Omental fat pad (tissue), 3 donors: ENCODE measurements at regions not wholly inside any gene's neighbourhood (a gene's known extent, or its start where the extent isn't known, plus 50 kb on each side); places are given as distances from the start of the nearest gene placed in this dataset.
"Not testable (repeated sequence)": the region's sequence is repeated elsewhere in the genome, so short reads cannot be mapped to it uniquely, and the experiment has no call there.

Source experiments
- ATAC-seq: fragments of 150-250 bp; one replicate; pipeline ENCODE4 v1.9.1; 2016; ENCODE audit warnings: mild to moderate bottlenecking, moderate library complexity; ENCODE audit not compliant: low FRiP score
- DNase-seq: peaks from one replicate; pipeline ENCODE4 v3.0.0-alpha.2; 2019; ENCODE audit warnings: low spot score
- TF ChIP-seq, protein P1 (sequence below), 3 donors: fragments of 450-650 bp; IDR thresholded peaks; one replicate each; pipeline ENCODE4 v1.5.1; 2016 to 2017; ENCODE audit warnings: antibody characterized with exemption in 3 of 3, mild to moderate bottlenecking in 3 of 3, moderate library complexity in 2 of 3

DNA sequence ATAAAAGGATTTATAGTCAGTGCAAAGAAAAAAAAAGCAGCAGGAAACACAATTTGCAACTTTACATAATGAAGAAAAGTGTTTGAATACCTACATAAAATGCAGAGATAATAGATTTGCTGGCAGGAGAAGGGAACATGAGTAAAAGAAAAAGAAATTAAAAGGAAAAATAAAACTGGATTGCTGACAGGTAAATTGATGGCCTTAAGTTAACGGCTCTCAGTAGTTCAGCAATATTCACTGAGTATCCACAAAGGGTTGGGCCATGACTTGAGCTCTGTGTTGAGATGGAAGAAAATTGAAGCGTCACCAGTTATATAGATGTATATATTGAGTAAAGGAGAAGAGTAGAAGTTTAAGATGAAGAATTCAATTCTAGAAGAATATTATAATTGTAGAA lies 330.1 kb upstream of the VCX start:
- DNase-seq (no peak), ATAC-seq (no peak)
- TF ChIP-seq, protein P1, sequence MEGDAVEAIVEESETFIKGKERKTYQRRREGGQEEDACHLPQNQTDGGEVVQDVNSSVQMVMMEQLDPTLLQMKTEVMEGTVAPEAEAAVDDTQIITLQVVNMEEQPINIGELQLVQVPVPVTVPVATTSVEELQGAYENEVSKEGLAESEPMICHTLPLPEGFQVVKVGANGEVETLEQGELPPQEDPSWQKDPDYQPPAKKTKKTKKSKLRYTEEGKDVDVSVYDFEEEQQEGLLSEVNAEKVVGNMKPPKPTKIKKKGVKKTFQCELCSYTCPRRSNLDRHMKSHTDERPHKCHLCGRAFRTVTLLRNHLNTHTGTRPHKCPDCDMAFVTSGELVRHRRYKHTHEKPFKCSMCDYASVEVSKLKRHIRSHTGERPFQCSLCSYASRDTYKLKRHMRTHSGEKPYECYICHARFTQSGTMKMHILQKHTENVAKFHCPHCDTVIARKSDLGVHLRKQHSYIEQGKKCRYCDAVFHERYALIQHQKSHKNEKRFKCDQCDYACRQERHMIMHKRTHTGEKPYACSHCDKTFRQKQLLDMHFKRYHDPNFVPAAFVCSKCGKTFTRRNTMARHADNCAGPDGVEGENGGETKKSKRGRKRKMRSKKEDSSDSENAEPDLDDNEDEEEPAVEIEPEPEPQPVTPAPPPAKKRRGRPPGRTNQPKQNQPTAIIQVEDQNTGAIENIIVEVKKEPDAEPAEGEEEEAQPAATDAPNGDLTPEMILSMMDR (IDR thresholded peaks at IDR 0.05): no peak

DNA sequence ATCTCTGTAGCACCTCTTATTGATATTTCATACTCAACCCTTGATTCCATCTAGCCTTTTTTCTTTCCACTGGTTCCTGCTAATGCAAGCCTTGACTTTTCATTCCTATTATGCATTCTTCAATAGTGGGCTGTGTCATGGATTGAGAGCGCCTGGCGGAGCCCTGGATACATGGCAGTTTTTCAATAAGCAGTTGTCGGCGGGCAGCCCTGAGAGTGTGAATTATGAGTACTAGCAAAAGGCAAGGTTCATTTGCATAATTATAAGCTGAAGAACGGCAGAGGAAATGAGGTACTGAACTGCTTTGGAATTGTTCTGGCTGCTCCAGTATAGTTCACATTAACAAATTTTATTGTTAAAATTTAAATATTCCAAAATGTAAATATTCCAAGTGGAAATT lies 339.7 kb upstream of the VCX start:
- DNase-seq: no peak
- no peak for ATAC-seq
- TF ChIP-seq, protein P1 (IDR thresholded peaks at IDR 0.05): no peak

DNA sequence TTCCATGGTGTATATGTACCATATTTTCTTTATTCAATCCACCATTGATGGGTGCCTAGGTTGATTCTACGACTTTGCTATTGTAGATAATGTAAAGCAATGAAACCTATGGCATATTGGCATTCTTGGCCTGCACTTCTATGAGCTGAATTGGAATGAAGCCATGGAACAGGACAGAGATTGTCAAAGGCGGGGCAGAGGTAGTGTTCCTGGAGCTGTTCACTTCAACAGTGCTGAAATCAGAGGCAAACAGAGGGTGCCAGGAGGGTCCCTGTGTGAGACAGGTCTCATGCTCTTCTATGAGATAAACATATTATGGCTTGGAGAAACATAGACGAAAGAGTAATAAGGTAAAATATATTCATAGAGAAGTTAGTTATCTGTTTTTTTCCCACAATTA lies 342.6 kb upstream of the VCX start:
- ATAC-seq (no peak), DNase-seq (no peak)
- TF ChIP-seq, protein P1 (IDR thresholded peaks at IDR 0.05): no peak

DNA sequence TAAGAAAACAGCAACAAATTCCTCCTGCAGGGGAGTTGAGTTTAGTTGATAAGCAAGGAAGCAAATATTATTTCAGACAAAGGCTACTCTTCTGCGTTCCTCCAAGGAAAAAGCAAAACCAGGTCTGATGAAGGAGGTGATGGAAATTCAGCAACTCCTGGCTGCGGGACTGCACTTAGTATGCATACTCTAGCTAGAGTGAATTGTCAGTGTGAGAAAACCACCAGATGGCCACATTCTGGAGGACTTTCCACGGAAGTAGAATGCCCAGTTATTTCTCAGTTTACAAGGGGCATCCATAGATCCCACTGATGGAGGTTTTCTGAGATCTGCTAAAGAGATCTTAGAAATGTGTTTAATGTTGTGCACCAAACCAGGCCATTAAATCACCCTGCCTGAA lies 338.6 kb upstream of the PUDP start:
- DNase-seq (no peak), ATAC-seq (no peak)
- TF ChIP-seq, protein P1 (IDR thresholded peaks at IDR 0.05): no peak

DNA sequence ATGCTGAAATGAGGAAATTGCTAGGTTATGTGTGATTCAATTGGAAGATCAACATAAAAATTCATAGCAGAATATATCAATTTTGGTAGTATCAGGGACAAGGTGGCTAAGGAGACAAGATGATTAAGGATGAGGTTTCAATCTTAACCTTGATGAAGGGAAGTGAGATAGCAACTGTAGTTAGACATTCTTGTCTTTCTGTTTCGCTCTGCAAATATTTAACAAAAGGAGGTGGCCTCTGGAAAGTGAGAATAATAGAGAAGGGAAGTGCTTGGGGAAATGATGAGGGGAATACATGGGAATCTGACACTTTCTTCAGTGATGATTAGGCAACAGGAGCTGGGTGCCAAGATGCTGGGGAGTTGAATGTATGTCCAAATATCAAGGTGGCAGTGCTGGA lies 337.1 kb upstream of the PUDP start:
- ATAC-seq (no peak), DNase-seq (no peak)
- TF ChIP-seq, protein P1 (IDR thresholded peaks at IDR 0.05): no peak

DNA sequence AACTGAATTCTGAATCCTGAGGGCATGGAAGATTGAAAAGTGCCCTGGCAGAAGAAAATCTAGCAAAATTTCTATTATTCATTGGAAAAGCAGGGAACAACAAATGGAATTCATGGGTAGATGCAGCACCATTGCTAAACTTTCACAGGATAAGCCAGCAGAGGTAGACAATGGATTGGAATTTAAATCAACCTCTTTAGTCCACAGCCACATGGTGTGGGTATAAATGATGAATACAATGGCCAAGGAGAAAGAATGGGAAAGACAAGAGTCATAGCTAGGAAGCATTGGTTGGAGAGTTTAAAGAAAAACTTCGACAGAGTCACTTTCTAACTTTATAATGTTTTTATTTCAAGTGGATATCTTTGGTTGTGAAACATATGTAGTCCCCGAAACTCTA lies 332.8 kb upstream of the PUDP start:
- DNase-seq (no peak), ATAC-seq (no peak)
- TF ChIP-seq, protein P1 (IDR thresholded peaks at IDR 0.05): no peak

DNA sequence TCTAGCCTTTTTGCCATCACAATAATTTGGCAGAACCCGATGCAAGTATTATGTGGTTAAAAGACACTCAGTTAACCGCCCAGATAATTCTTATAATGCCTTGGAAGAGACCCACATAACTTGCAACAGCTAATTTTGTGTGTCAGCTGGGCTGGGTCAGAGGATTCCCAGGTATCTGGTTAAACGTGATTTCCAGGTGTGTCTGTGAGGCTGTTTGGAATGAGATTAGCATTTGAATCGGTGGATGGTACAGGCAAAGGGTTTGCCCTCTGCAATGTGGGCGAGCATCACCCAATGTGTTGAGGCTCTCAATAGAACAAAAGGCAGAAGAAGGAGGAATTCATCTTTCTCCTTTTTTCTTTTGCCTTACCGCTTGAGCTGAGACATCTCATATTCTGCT lies 314.2 kb upstream of the PUDP start:
- ATAC-seq: no peak
- TF ChIP-seq, protein P1 (IDR thresholded peaks at IDR 0.05): no peak

DNA sequence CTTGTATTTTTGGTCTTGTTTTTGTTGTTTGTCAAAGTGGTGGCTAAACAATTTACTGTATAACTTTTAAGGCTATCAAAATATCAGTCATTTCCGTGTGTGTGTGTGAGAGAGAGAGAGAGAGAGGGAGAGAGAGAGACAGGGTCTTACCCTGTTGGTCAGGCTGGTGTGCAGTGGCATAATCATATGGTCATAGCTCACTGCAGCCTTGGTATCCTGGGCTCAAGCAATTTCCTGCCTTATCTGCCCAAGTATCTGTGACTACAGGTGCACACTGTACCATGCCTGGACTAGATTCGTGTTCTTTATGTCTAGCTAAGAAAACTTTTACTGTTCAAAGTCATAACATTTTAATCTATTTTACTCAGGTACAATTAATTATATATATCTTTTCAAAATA lies 313.1 kb upstream of the PUDP start:
- ATAC-seq, DNase-seq: not testable (repeated sequence)

More for the DNA sequence above, 314.2 kb upstream of the PUDP start:
- DNase-seq: no peak
